HFFc6 (cell line): ENCODE measurements at regions not wholly inside any gene's neighbourhood (a gene's known extent, or its start where the extent isn't known, plus 50 kb on each side); places are given as distances from the start of the nearest gene placed in this dataset.

ENCODE experiments used
- DNase-seq: peaks from one replicate; pipeline ENCODE4 v3.0.0-alpha.2; 2018
- H3K27ac Mint-ChIP-seq: 2 replicates; pipeline ENCODE4 v1.8.0; 2020; ENCODE audit warnings: mild to moderate bottlenecking, mixed read lengths
- H3K27me3 Mint-ChIP-seq: 2 replicates; pipeline ENCODE4 v1.8.0; 2021; ENCODE audit warnings: mild to moderate bottlenecking, moderate library complexity, mixed read lengths; ENCODE audit not compliant: insufficient read depth
- H3K36me3 Mint-ChIP-seq: 2 replicates; pipeline ENCODE4 v1.8.0; 2021; ENCODE audit warnings: low read depth, mixed read lengths
- H3K4me1 Mint-ChIP-seq: 2 replicates; pipeline ENCODE4 v1.8.0; 2020; ENCODE audit warnings: low read depth, mixed read lengths
- H3K4me3 Mint-ChIP-seq: 2 replicates; pipeline ENCODE4 v1.8.0; 2020; ENCODE audit warnings: mild to moderate bottlenecking, moderate library complexity, mixed read lengths
- H3K9me3 Mint-ChIP-seq: 2 replicates; pipeline ENCODE4 v1.8.0; 2020; ENCODE audit warnings: mild to moderate bottlenecking, mixed read lengths
- TF ChIP-seq, protein P1 (sequence below): fragments of 200-600 bp; sonication (generic); IDR thresholded peaks from 2 replicates; pipeline ENCODE4 v1.5.0; 2021; ENCODE audit warnings: antibody characterized with exemption, mild to moderate bottlenecking

DNA sequence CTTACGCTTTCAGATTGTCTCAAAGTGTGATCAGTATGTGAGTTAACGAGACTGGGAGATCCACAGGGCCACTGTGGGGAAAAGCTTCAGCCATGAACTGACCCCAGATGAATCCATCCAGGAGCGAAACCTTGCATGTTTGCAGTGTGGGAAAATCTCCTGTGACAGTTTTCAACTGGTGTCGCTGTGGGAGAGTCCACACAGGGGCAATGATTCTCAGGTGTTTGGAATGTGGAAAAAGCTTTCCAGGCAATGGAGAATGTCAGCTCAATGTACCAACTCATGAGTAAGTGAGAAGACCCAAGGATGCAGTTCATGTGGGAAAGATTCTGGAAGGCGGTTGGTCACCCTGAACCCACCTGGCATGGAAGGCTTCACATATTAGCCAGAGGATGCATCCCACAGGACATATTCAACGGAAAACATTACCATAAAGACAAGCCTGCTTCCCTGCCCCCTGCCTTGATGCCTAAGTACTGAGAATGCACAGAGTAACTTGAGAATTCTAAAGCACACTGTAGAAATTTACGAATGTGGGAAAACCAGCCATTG lies 204.1 kb upstream of the BMPER start:
- H3K9me3 Mint-ChIP-seq: peaks cover 27% of the 10 kb centered on the region
- peaks cover 27% of the 10 kb centered on the region for H3K36me3 Mint-ChIP-seq
- peaks cover 1% of the 10 kb centered on the region for H3K4me1 Mint-ChIP-seq
- TF ChIP-seq, protein P1, sequence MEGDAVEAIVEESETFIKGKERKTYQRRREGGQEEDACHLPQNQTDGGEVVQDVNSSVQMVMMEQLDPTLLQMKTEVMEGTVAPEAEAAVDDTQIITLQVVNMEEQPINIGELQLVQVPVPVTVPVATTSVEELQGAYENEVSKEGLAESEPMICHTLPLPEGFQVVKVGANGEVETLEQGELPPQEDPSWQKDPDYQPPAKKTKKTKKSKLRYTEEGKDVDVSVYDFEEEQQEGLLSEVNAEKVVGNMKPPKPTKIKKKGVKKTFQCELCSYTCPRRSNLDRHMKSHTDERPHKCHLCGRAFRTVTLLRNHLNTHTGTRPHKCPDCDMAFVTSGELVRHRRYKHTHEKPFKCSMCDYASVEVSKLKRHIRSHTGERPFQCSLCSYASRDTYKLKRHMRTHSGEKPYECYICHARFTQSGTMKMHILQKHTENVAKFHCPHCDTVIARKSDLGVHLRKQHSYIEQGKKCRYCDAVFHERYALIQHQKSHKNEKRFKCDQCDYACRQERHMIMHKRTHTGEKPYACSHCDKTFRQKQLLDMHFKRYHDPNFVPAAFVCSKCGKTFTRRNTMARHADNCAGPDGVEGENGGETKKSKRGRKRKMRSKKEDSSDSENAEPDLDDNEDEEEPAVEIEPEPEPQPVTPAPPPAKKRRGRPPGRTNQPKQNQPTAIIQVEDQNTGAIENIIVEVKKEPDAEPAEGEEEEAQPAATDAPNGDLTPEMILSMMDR: no peak
- DNase-seq: no peak
- peaks cover 2% of the 10 kb centered on the region for H3K27me3 Mint-ChIP-seq
- H3K4me3 Mint-ChIP-seq: no peak overlapping the region
- no peak overlapping the region for H3K27ac Mint-ChIP-seq

DNA sequence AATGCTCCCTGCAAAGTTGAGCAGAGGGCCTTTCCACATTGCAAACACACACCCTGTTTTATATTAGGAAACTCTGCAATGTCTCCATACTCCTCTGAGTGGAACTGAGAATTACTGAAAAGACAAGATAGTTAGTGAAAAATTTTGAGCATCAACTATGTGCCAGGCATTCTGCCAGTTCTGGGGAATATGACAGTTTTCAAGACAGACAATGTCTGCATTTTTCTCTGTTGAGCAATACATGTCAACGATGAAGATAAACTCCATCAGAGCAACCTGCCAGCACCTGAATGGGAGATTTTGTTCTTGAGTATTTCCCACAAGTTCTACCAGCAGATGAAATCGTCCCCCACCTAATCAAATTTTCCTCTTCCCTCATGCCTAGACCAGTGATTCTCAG lies 203.4 kb upstream of the BMPER start:
- Mint-ChIP-seq H3K4me3 (no peak overlapping the region), H3K36me3 (peaks cover 27% of the 10 kb centered on the region), H3K27ac (no peak overlapping the region), H3K27me3 (peaks cover 2% of the 10 kb centered on the region; the same call in 1 of the 2 replicates), H3K9me3 (peaks cover 27% of the 10 kb centered on the region), H3K4me1 (peaks cover 8% of the 10 kb centered on the region)
- TF ChIP-seq, protein P1: no peak
- DNase-seq: no peak

DNA sequence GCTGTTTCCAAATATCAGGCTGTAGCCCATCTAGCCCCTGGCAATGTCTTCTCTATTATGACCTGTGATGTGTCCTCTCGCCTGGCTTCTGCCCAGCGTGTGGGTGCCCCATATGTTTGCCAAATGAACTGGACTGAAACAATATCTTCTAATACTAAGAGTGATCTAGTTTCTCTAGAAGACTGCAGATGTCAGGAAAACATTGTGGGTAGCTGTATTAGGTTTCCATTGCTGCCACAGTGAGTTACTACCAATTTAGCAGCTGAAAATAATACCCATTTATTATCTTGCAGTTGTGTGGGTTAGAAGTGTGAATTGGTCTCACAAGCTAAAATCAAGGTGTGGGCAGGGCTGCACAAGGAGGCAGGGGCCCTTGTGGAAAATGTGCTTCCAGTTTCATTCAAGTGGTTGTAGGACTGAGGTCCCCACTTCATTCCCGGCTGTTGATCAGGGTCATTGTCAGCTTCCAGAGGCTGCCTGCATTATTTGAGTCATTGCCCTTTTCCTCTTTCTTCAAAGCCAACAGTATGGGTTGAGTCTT lies 202.8 kb upstream of the BMPER start:
- peaks cover 27% of the 10 kb centered on the region for H3K36me3 Mint-ChIP-seq
- peaks cover 14% of the 10 kb centered on the region for H3K4me1 Mint-ChIP-seq
- H3K27me3 Mint-ChIP-seq: peaks cover 2% of the 10 kb centered on the region; the same call in 1 of the 2 replicates
- TF ChIP-seq, protein P1: no peak
- peaks cover 27% of the 10 kb centered on the region for H3K9me3 Mint-ChIP-seq
- H3K27ac Mint-ChIP-seq: no peak overlapping the region
- no peak for DNase-seq
- no peak overlapping the region for H3K4me3 Mint-ChIP-seq

DNA sequence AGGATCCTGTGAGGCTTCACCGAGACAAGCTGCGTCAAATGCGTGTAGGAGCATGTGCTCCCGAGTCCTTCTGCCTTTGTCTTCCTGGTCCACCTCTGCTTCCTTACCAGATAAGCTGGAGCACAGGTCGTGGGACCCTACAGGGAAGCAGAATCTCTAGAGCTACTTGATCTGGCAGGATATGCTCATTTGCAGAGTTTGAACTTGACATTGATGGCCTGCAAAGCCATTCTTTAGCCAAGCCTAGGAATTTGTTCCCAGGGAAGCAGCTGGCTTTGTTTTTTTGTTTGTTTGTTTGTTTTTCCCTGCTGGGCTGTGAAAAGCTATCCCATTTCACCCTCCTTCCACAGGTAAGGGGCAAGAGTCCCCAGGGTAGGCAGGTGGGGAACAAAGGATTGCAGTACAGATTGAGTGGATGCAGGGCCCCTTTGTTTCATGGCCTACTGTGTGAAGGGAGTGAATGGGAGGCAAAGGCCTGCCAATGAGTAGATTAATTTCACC lies 200.0 kb upstream of the BMPER start:
- H3K36me3 Mint-ChIP-seq: peaks cover 20% of the 10 kb centered on the region
- peaks cover 2% of the 10 kb centered on the region for H3K27me3 Mint-ChIP-seq
- no peak overlapping the region for H3K27ac Mint-ChIP-seq
- peaks cover 26% of the 10 kb centered on the region for H3K9me3 Mint-ChIP-seq
- TF ChIP-seq, protein P1: no peak
- H3K4me3 Mint-ChIP-seq: no peak overlapping the region
- H3K4me1 Mint-ChIP-seq: peaks cover 16% of the 10 kb centered on the region
- no peak for DNase-seq

DNA sequence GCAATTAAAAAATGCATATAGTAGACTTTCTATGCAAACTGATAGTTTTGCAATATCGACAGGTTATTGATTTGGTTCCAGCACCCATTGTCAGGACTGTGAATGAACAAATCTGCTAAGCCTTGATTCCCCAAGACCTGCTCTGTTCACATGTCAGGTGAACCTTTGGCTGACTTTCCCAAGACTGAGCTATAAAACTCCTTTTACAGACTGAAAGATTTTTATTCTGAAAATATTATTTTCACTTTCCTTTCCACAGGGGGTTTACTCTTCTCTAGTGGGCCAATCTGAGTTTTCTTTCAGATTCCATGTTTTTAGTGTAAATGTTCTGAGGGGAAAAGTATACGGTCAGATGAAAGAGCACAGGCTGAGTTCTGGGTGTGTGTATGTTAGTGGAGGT lies 199.2 kb upstream of the BMPER start:
- Mint-ChIP-seq H3K4me3 (no peak overlapping the region), H3K9me3 (peaks cover 18% of the 10 kb centered on the region), H3K27ac (no peak overlapping the region), H3K36me3 (peaks cover 12% of the 10 kb centered on the region), H3K27me3 (peaks cover 2% of the 10 kb centered on the region), H3K4me1 (peaks cover 24% of the 10 kb centered on the region)
- no peak for DNase-seq
- TF ChIP-seq, protein P1: no peak
